HG02938 (cell line): ENCODE measurements at regions not wholly inside any gene's neighbourhood (a gene's known extent, or its start where the extent isn't known, plus 50 kb on each side); places are given as distances from the start of the nearest gene placed in this dataset.

Experiments
- ATAC-seq: cut with Tn5 transposase; IDR thresholded peaks from one replicate; pipeline ENCODE4 v1.9.1; 2021; ENCODE audit warnings: mild to moderate bottlenecking, moderate library complexity; ENCODE audit not compliant: unreplicated experiment

- no peak for ATAC-seq
Measured at GRCh38 chr21:35336534-35336933, 287.4 kb upstream of the RUNX1 start.

DNA sequence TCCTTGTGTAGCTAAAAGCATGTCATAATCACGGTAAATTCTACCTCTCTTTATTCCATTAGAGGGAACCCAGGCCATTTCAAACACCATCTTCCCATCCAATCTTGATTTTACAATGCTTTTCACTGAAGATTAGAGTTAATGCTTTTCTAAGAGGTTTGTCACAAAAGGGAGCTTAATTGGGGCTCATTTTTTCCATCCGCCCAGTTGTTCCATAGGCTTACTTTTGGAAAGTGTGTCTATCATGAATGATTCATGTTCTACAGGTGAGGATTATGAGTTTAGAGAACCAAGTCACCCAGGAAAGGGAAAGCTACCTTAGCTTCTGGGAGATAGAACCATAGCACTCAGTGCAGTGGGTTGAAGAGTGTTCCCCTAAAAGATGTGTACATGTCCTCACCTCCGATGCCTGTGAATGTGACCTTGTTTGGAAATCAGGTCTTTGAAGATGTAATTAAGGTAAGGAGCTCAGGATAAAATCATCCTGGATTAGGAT is 286.9 kb upstream of the RUNX1 start:
- no peak for ATAC-seq

DNA sequence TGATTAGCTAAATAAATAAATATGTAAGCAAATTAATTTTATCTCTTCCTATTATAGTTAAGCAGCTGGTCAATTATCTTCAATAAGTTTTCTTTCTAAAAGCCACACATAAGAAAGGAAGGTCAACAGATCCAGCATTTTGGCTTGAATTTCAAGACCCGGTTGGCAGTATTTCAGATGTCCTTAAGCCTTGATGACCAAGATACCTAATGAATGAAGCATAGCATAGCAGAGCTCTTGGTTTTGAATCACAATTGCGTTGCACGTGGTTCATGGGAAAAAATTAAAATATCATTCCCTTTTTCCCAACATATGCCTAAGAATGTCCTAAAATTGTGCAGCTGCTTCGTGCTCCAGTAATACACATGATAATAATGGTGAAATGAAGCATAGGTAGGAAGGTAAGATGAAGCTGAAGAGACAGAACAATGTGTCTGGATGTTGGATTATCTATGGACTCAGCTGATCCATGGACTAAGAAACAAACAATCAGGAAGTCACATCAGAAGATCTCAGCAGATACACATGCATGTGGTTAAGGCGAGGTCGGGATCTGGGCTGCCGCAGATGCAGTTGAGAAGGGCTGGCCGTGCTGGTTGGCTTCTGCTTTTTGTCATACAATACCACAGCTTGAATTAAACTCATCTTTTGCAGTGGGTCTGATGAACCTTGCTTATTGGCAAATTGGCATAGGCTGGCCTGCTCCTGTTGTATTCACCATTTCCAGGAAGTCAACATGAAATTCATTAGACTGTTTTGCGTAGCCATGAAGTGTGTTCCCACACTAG is 284.9 kb upstream of the RUNX1 start:
- ATAC-seq: no peak

GRCh38 chr21:35332841-35333426 is 283.8 kb upstream of the RUNX1 start:
- ATAC-seq: no peak

DNA sequence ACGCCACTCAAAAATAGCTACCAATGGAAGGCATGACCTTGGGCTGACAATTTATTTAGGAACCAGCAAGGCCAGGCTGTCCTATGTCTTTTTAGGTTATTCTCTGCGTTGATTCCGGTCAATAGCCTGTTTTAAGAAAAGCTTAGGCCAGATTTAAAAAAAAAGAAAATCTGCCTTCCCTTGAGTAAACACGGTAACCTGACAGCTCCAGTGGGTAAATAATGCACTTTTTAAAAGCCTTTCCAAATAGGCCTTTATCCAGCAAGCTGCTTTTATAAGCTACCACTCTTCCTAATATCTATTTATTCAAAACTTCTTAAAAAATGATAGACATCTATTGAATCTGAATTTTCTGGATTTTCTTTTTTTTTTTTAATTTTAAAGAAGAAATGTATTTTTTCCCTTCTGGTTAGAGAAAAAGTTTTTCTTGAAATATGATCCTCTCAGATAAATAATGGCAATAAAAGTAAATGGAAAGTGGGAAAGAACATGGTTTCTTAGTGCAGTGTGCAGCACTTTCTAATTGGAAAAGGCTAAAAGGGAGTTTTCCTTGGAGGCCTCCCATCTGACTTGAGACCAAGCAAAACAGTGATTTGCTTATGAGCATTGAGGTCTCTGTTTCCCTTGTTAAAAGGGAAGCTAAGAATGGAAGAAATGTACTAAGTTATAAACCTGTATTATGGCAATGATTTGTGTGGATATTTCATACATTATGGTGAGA is 281.0 kb upstream of the RUNX1 start:
- ATAC-seq: no peak

DNA sequence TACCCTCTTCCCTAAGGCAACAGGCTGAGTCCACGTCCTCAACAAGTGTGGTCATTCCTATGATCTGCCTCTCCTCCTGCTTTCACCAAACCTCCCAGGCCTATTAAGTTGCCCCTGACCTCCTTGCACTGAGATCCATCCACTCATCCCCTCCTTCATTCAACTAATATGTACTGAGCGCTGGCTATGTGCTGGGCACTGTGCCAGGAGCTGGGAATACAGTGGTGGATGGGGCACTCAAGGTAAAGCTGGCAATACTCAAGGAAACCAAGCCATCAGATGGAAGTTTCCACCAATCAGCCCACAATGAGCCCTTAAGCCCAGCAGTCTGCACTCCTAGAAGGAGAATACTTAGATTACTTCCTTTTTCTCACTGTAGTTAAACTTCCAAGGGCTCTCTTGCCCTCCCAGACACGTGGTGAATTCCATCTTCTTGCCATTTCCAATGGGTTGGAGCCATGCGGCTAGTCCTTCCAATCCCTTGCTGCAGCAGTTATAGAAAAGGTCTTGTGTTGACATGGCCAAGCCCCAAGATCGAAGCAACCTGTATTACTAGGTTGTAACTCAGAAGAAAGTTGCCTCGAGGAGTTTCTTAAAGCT is 279.9 kb upstream of the RUNX1 start:
- no peak for ATAC-seq

- ATAC-seq: no peak
Measured at GRCh38 chr21:35326677-35327076, 277.6 kb upstream of the RUNX1 start.

DNA sequence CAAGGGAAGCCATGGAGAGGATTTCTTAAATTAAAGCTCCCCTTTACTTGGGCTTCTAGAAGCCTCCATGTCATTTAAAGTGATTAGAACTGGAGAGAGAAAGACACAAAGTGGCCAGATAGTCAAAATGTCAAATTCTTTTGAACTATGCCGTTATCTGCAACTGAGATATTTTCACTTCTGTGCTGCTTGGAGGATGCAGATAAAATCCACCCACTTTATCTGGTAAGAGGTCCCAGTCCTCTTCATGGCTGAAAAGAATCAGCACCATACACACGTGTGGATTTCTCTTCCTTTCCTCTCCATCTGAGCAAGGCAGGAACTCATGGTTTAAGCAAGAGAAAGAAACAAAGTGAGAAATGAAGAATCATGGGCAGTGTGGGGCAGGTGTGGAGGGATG is 276.9 kb upstream of the RUNX1 start:
- no peak for ATAC-seq

- no peak for ATAC-seq
Measured at GRCh38 chr21:35324372-35325220, 275.5 kb upstream of the RUNX1 start.

DNA sequence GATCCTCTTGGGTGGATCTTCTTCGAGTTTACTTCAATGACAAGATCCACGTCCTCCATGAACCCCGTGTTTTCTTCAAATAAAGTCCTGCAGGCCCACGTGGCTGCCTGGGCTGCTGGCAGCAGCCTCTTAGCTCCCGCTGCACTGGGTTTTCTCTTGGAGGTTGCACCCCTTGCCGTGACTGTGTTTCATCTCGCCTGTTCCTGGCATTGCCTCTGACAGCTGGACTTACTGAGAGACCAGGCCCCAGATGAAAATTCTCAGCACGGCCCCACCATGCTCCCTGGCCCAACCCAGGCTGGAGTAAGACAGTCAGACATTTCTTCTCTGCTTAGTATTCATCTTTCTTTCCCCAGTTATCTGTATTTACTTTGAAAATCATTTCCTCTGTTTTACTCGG is 274.8 kb upstream of the RUNX1 start:
- no peak for ATAC-seq

GRCh38 chr21:35321322-35322200 is 272.5 kb upstream of the RUNX1 start:
- no peak for ATAC-seq

DNA sequence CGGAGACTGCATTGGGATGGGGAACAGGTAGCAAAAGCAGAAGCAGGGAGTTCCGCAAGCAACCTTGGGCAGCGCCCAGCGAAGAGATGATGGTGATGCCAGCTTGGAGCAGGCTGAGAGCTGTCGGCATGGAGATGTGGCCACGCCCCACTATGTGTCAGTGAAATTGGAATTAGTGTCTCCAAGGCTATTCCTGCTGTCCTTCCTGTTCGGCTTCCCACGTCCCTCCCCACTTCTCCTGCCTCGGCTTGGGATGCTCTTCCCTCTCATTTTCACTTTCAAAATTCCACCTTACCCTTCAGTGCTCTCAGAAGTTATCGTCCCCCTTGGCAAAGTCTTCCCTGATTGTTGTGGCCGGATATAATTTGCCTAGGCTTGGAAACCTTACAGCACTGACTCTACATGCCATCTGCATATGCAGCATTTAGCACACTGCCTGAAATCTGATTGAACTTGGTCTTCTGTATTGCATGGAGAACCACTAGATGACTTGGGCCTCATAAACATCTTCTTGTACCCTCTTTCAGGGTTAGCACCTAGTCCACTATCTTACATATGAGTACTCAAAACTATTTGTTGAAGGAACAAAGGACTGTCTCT is 270.7 kb upstream of the RUNX1 start:
- ATAC-seq: no peak

DNA sequence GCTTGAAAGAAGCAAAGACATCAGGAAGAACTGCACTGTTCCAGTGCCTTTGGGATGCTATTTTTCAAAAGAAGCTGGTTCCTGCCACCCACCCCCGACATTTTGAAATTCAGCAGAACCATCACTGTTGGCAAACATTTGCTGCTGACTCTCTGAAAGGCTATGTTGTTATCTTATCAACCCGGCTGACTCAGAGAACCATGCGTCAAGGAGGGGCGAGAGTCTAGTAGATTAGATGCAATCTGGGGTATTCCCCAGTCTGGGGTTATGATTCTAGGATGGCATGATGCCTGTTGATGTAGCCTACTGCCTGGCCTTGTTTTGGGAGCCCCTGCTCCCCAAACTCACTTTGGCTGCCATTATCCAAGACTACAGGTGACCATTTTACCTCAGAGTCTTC is 267.8 kb upstream of the RUNX1 start:
- no peak for ATAC-seq

DNA sequence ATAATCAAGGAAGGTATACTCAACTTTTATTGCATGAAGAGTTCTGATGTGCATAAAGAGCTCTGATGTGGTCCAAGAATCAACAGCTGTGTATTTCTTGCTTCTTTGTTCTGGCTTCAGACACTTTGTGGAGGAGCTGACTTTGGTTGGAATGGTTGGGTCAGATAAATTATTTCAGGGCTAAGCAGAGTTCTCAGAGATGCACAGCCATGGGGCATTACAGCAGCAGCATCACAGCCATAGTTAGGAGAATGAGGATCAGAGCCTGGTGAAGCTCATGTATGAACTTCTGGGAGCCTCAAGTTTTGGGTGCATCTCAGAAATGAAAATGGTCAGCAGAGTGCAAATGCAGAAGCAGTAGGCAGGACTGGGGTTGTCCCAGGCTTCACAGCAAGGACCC is 267.4 kb upstream of the RUNX1 start:
- no peak for ATAC-seq

DNA sequence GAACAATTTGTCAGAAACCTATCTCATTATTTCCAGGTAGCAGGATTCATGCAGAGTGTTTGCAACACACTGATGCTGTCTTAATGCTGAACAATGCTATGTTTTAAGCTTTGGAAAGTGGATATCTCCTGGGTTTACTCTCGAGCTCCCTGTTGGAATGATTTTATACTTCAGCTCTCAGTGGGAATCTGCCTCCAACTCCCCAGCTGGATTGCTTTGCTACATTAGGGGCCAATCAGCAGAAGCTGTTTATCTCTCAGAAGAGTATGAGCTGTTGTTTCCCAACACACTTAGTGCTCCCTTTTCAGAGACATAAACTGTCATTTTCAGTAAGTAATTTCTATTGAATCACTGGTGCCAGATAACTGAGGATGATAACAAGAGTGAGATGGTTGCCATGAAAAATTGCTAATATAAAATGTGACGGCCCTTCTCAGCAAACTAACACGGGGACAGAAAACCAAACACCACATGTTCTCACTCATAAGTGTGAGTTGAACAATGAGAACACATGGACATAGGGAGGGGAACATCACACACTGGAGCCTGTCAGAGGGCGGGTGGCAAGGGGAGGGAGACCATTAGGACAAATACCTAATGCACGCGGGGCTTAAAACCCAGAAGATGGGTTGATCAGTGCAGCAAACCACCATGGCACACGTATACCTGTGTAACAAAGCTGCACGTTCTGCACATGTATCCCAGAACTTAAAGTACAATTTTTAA is 265.9 kb upstream of the RUNX1 start:
- no peak for ATAC-seq

DNA sequence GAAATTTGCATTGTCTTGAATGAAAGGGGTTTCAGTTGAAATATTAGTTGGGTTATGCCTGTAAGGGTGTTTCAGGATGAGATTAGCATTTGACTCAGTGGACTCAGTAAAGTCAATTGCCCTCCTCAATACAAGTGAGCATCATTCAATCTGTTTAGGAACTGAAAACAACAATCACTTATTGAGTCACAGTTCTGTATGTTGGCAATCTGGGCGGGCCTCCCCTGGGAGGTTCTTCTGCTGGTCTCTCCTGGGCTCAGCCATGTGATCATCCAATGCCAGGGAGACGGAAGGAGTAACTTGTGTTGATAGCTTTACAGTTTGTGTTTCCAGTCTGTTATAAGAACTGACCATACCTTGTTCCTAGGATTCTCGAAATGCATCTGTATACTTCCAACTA is 262.9 kb upstream of the RUNX1 start:
- ATAC-seq: no peak

GRCh38 chr21:35309316-35309715 is 260.2 kb upstream of the RUNX1 start:
- ATAC-seq: no peak

- no peak for ATAC-seq
Measured at GRCh38 chr21:35303085-35303484, 254.0 kb upstream of the RUNX1 start.

GRCh38 chr21:35298757-35299156 is 249.7 kb upstream of the RUNX1 start:
- ATAC-seq: no peak
